ENCODE measurements at regions not wholly inside any gene's neighbourhood (a gene's known extent, or its start where the extent isn't known, plus 50 kb on each side); places are given as distances from the start of the nearest gene placed in this dataset.

- Histone ChIP-seq H3K27ac (ENCODE audit: low read depth, low read length) (no peak overlapping the region), H2AFZ (ENCODE audit: low read depth, low read length, poor library complexity, severe bottlenecking) (no peak overlapping the region), H4K20me1 (ENCODE audit: insufficient read depth) (no peaks in the 10 kb centered on the region), H3K27me3 (ENCODE audit: insufficient read depth, low read length) (no peaks in the 10 kb centered on the region), H3K4me2 (ENCODE audit: low read length) (no peak overlapping the region), H3K4me3 (replicated peaks in 1 of 2; ENCODE audit: low read depth in 1 of 2, low read length in 2 of 2) (no peak overlapping the region), H3K9me3 (ENCODE audit: control insufficient read depth in 1 of 2, insufficient read depth in 1 of 2, low read depth in 1 of 2, low read length in 2 of 2) (peaks cover 4 to 17% of the 10 kb centered on the region in 2 experiments; a peak in 2 of 4 replicates), H3K9ac (ENCODE audit: low read length) (no peak overlapping the region), H3K4me1 (ENCODE audit: control insufficient read depth in 1 of 2, insufficient read depth in 2 of 2, low read length in 2 of 2) (no peaks in the 10 kb centered on the region), H3K9me2 (ENCODE audit: insufficient read depth) (no peaks in the 10 kb centered on the region), H3K36me3 (ENCODE audit: control insufficient read depth in 1 of 2, insufficient read depth in 2 of 2, low read length in 2 of 2) (no peaks in the 10 kb centered on the region), H3K79me2 (ENCODE audit: insufficient read depth, low read length) (no peaks in the 10 kb centered on the region)
- DNase-seq (ENCODE audit: low read depth, low spot score), result no peak
- ChIA-PET CTCF (no interaction called here), POLR2A (no interaction called here), RAD21 (ENCODE audit: low non-redundant PET in 1 of 2, low total read pairs in 2 of 2, uncharacterized antibody in 2 of 2, unreplicated experiment in 2 of 2) (no interaction called here)
- no TSS peak for BruUV-seq (replicated peaks)
- no peak for TF ChIP-seq JUND (IDR thresholded peaks at IDR 0.05)
- no peak for TF ChIP-seq FOSL1 (IDR thresholded peaks at IDR 0.05; ENCODE audit: low read depth)
- TF ChIP-seq ATF3 (IDR thresholded peaks at IDR 0.05), result no peak
- no peak for TF ChIP-seq POLR2A (IDR thresholded peaks at IDR 0.05; ENCODE audit: borderline replicate concordance, extremely low read depth, insufficient read depth, insufficient read length)
- TF ChIP-seq EZH2 (IDR thresholded peaks at IDR 0.05), result no peak
- no peak for TF ChIP-seq ELF1 (IDR thresholded peaks at IDR 0.05; ENCODE audit: borderline replicate concordance, low read depth)
- TF ChIP-seq EGR1 (IDR thresholded peaks at IDR 0.05; ENCODE audit: low read depth), result no peak
- no peak for TF ChIP-seq REST (IDR thresholded peaks at IDR 0.05; ENCODE audit: low read depth)
- TF ChIP-seq CEBPB (IDR thresholded peaks at IDR 0.05; ENCODE audit: low read depth), result no peak
- no peak for TF ChIP-seq YY1 (IDR thresholded peaks at IDR 0.05; ENCODE audit: extremely low read depth, insufficient replicate concordance, low read depth, low read length)
- no peak for TF ChIP-seq ZNF274 (IDR thresholded peaks at IDR 0.05; ENCODE audit: low read depth, low read length)
- TF ChIP-seq SP1 (IDR thresholded peaks at IDR 0.05; ENCODE audit: low read depth), result no peak
- no peak for TF ChIP-seq POLR2AphosphoS5 (IDR thresholded peaks at IDR 0.05; ENCODE audit: low read depth, low read length)
- TF ChIP-seq, protein P1, sequence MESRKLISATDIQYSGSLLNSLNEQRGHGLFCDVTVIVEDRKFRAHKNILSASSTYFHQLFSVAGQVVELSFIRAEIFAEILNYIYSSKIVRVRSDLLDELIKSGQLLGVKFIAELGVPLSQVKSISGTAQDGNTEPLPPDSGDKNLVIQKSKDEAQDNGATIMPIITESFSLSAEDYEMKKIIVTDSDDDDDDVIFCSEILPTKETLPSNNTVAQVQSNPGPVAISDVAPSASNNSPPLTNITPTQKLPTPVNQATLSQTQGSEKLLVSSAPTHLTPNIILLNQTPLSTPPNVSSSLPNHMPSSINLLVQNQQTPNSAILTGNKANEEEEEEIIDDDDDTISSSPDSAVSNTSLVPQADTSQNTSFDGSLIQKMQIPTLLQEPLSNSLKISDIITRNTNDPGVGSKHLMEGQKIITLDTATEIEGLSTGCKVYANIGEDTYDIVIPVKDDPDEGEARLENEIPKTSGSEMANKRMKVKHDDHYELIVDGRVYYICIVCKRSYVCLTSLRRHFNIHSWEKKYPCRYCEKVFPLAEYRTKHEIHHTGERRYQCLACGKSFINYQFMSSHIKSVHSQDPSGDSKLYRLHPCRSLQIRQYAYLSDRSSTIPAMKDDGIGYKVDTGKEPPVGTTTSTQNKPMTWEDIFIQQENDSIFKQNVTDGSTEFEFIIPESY (IDR thresholded peaks at IDR 0.05; ENCODE audit: extremely low read depth, insufficient replicate concordance, low read length), result no peak
- no peak for TF ChIP-seq RAD21 (IDR thresholded peaks at IDR 0.05; ENCODE audit: low read depth)
- no peak for TF ChIP-seq ZFX (IDR thresholded peaks at IDR 0.05)
- TF ChIP-seq CTCF (IDR thresholded peaks at IDR 0.05 in 2 of 3, conservative IDR thresholded peaks at IDR 0.05 in 1 of 3; ENCODE audit: borderline replicate concordance in 1 of 3, insufficient read depth in 1 of 3, low read depth in 2 of 3, low read length in 2 of 3), result no peak
- TF ChIP-seq TCF7L2 (IDR thresholded peaks at IDR 0.05; ENCODE audit: borderline replicate concordance, extremely low read depth, insufficient read depth, insufficient read length), result no peak
- TF ChIP-seq CBX3 (IDR thresholded peaks at IDR 0.05; ENCODE audit: low read depth), result no peak
- intact Hi-C loops (cut with micrococcal nuclease), result no loop called here
- ATAC-seq, result no peak
Measured at GRCh38 chr10:36717118-36717517, 408.3 kb upstream of the ANKRD30A start.
